Left lung (tissue), 4 donors: ENCODE measurements at regions not wholly inside any gene's neighbourhood (a gene's known extent, or its start where the extent isn't known, plus 50 kb on each side); places are given as distances from the start of the nearest gene placed in this dataset.
A peak's percentile ranks its signal among the peaks of the same experiment; 100 is the strongest.

Experiments used
- ATAC-seq: fragments of 200-7000 bp; cut with Tn5 transposase; one replicate; pipeline ENCODE4 v1.9.1; 2020; ENCODE audit warnings: moderate library complexity
- DNase-seq, 4 donors: peaks; one replicate each; pipeline ENCODE4 v3.0.0-alpha.2; 2013 to 2020
- H3K27ac ChIP-seq, 2 donors: fragments of 200-600 bp; sonication (generic) in 1 of 2; one replicate each; pipeline versions ENCODE4 v1.5.0 to v1.8.0; 2020 to 2021
- H3K27me3 ChIP-seq, 2 donors: fragments of 200-600 bp; sonication (generic) in 1 of 2; one replicate each; pipeline versions ENCODE4 v1.5.0 to v1.8.0; 2020 to 2021
- H3K36me3 ChIP-seq, 2 donors: fragments of 200-600 bp; sonication (generic) in 1 of 2; one replicate each; pipeline versions ENCODE4 v1.5.0 to v1.8.0; 2020 to 2021
- H3K4me1 ChIP-seq, 2 donors: fragments of 200-600 bp; one replicate each; pipeline ENCODE4 v1.8.0; 2021
- H3K4me3 ChIP-seq, 2 donors: fragments of 200-600 bp; sonication (generic) in 1 of 2; one replicate each; pipeline versions ENCODE4 v1.5.0 to v1.8.0; 2020 to 2021; ENCODE audit warnings: mild to moderate bottlenecking in 1 of 2
- H3K9me3 ChIP-seq, 2 donors: fragments of 200-600 bp; sonication (generic) in 1 of 2; one replicate each; pipeline versions ENCODE4 v1.5.0 to v1.8.0; 2020 to 2021
- CTCF ChIP-seq, 2 donors: fragments of 200-600 bp; sonication (generic) in 1 of 2; IDR thresholded peaks; one replicate each; pipeline versions ENCODE4 v1.5.0 to v1.8.0; 2021; ENCODE audit warnings: antibody characterized with exemption in 2 of 2
- intact Hi-C, 2 donors: fragments of 100-400 bp; cut with DNase I; formaldehyde crosslinking; loops; one replicate each; pipeline versions ENCODE4 v1.11.2 to v1.14.2; 2022
- donor health status: DM: no; HTN: yes; CAD: no.
- donor health status: DM: no; HTN: no; CAD: no.

- no peaks in the 10 kb centered on the region for H3K27me3 ChIP-seq
- H3K9me3 ChIP-seq: peaks cover 0 to 15% of the 10 kb centered on the region in 2 donors
- ATAC-seq (no peak), DNase-seq (no peak)
- H3K36me3 ChIP-seq: no peaks in the 10 kb centered on the region
- no peak overlapping the region for H3K27ac ChIP-seq
- intact Hi-C loops: no loop called here
- no peak overlapping the region for H3K4me3 ChIP-seq
- H3K4me1 ChIP-seq: no peaks in the 10 kb centered on the region
- no peak for TF ChIP-seq CTCF (IDR thresholded peaks at IDR 0.05)
These were observed 158.4 kb upstream of the MYLIP start for GRCh38 chr6:15970517-15970916.

GRCh38 chr6:15969236-15969778 is 159.6 kb upstream of the MYLIP start:
- H3K4me3 ChIP-seq: no peak overlapping the region
- H3K9me3 ChIP-seq: peaks cover 0 to 15% of the 10 kb centered on the region in 2 donors
- ATAC-seq (no peak), DNase-seq (no peak)
- H3K27ac ChIP-seq: no peak overlapping the region
- no peak for TF ChIP-seq CTCF (IDR thresholded peaks at IDR 0.05)
- no peaks in the 10 kb centered on the region for H3K36me3 ChIP-seq
- intact Hi-C loops: no loop called here
- H3K27me3 ChIP-seq: no peaks in the 10 kb centered on the region
- no peaks in the 10 kb centered on the region for H3K4me1 ChIP-seq

GRCh38 chr6:15968519-15968918 is 160.4 kb upstream of the MYLIP start:
- no peaks in the 10 kb centered on the region for H3K36me3 ChIP-seq
- peaks cover 0 to 7% of the 10 kb centered on the region in 2 donors for H3K9me3 ChIP-seq
- H3K4me1 ChIP-seq: no peaks in the 10 kb centered on the region
- H3K4me3 ChIP-seq: no peak overlapping the region
- ATAC-seq: no peak
- no peak overlapping the region for H3K27ac ChIP-seq
- TF ChIP-seq CTCF (IDR thresholded peaks at IDR 0.05): no peak
- H3K27me3 ChIP-seq: no peaks in the 10 kb centered on the region
- DNase-seq: no peak
- intact Hi-C loops: no loop called here

- no peak for TF ChIP-seq CTCF (IDR thresholded peaks at IDR 0.05)
- no peaks in the 10 kb centered on the region for H3K9me3 ChIP-seq
- H3K4me1 ChIP-seq: peaks cover 0 to 4% of the 10 kb centered on the region in 2 donors
- intact Hi-C loops: no loop called here
- H3K27me3 ChIP-seq: no peaks in the 10 kb centered on the region
- DNase-seq: no peak
- no peak overlapping the region for H3K4me3 ChIP-seq
- no peaks in the 10 kb centered on the region for H3K36me3 ChIP-seq
- no peak for ATAC-seq
- H3K27ac ChIP-seq: no peak overlapping the region
These were observed 162.8 kb upstream of the MYLIP start for GRCh38 chr6:15966000-15966520.

- H3K9me3 ChIP-seq: no peaks in the 10 kb centered on the region
- intact Hi-C loops: no loop called here
- ATAC-seq (peak; percentile 22), DNase-seq (no peak)
- no peaks in the 10 kb centered on the region for H3K27me3 ChIP-seq
- peaks cover 0 to 4% of the 10 kb centered on the region in 2 donors for H3K4me1 ChIP-seq
- H3K4me3 ChIP-seq: no peak overlapping the region
- H3K27ac ChIP-seq: no peak overlapping the region
- no peaks in the 10 kb centered on the region for H3K36me3 ChIP-seq
- no peak for TF ChIP-seq CTCF (IDR thresholded peaks at IDR 0.05)
These were observed 166.5 kb upstream of the MYLIP start for GRCh38 chr6:15962449-15962764.
